IMR-90 (cell line): ENCODE measurements at regions not wholly inside any gene's neighbourhood (a gene's known extent, or its start where the extent isn't known, plus 50 kb on each side); places are given as distances from the start of the nearest gene placed in this dataset.

Source experiments
- ATAC-seq: fragments of 200-7000 bp; cut with Tn5 transposase; 2 replicates; pipeline ENCODE4 v1.9.1; 2020; ENCODE audit warnings: low read depth, mild to moderate bottlenecking, moderate library complexity
- BruUV-seq: library from RNA; stranded (reverse); fragments of 400-500 nt; replicated peaks from 2 replicates; lab custom pipeline; 2021; lab: Mats Ljungman, UMichigan
- CTCF ChIA-PET: fragments of 300-600 bp; formaldehyde crosslinking; extraction: SDS; loops from one replicate; lab custom pipeline; 2021; ENCODE audit warnings: antibody characterized with exemption; lab: Yijun Ruan, JAX
- POLR2A ChIA-PET: fragments of 300-600 bp; sonication (Branson Sonifier 250); formaldehyde crosslinking; loops from one replicate; lab custom pipeline; 2022; ENCODE audit warnings: antibody characterized with exemption; ENCODE audit not compliant: unreplicated experiment; lab: Charles Lee
- DNase-seq: peaks from one replicate; pipeline ENCODE4 v3.0.0; 2013
- H2AFZ ChIP-seq: replicated peaks from 2 replicates; pipeline ENCODE3; 2013; ENCODE audit warnings: low read length, mild to moderate bottlenecking; ENCODE audit not compliant: poor library complexity
- H2AK5ac ChIP-seq: 2 replicates; pipeline ENCODE4 v1.6.1; 2013; ENCODE audit warnings: low read depth, low read length, inconsistent platforms
- H2AK9ac ChIP-seq: replicated peaks from 2 replicates; pipeline ENCODE3; 2013; ENCODE audit warnings: mild to moderate bottlenecking, low read depth, low read length, moderate library complexity; ENCODE audit not compliant: poor library complexity
- H2BK120ac ChIP-seq: 2 replicates; pipeline ENCODE4 v1.6.1; 2013; ENCODE audit warnings: low read depth, low read length, inconsistent platforms
- H2BK15ac ChIP-seq: 3 replicates; pipeline ENCODE4 v1.6.1; 2013; ENCODE audit warnings: low read depth, low read length, inconsistent platforms
- H2BK20ac ChIP-seq: 2 replicates; pipeline ENCODE4 v1.6.1; 2013; ENCODE audit warnings: low read depth, mild to moderate bottlenecking, inconsistent platforms, low read length, moderate library complexity
- H2BK5ac ChIP-seq: 2 replicates; pipeline ENCODE4 v1.6.1; 2013; ENCODE audit warnings: mild to moderate bottlenecking, low read depth, low read length, inconsistent platforms; ENCODE audit not compliant: poor library complexity, severe bottlenecking
- H3K14ac ChIP-seq: replicated peaks from 2 replicates; pipeline ENCODE4 v1.6.1; 2013; ENCODE audit warnings: low read depth, low read length, inconsistent platforms
- H3K18ac ChIP-seq: 2 replicates; pipeline ENCODE4 v1.6.1; 2013; ENCODE audit warnings: low read depth, low read length, control low read depth
- H3K23ac ChIP-seq: 2 replicates; pipeline ENCODE4 v1.6.1; 2013; ENCODE audit warnings: low read depth, low read length, inconsistent platforms
- H3K27ac ChIP-seq: 2 replicates; pipeline ENCODE4 v1.5.1; 2013; ENCODE audit warnings: mild to moderate bottlenecking, control low read depth, low read length; ENCODE audit not compliant: insufficient read depth
- H3K27me3 ChIP-seq: 2 replicates; pipeline ENCODE4 v1.6.1; 2013; ENCODE audit warnings: low read length; ENCODE audit not compliant: control insufficient read depth, insufficient read depth
- H3K36me3 ChIP-seq: 2 replicates; pipeline ENCODE4 v1.6.1; 2013; ENCODE audit warnings: low read length, mixed read lengths; ENCODE audit not compliant: control insufficient read depth, insufficient read depth
- H3K4ac ChIP-seq: 2 replicates; pipeline ENCODE4 v1.6.1; 2013; ENCODE audit warnings: low read depth, low read length, inconsistent platforms
- H3K4me1 ChIP-seq: 2 replicates; pipeline ENCODE4 v1.6.1; 2013; ENCODE audit warnings: low read length, mixed read lengths; ENCODE audit not compliant: control insufficient read depth, insufficient read depth
- H3K4me2 ChIP-seq: 2 replicates; pipeline ENCODE4 v1.6.1; 2013; ENCODE audit warnings: low read depth, mild to moderate bottlenecking, control low read depth, low read length, moderate library complexity
- H3K4me3 ChIP-seq: 2 replicates; pipeline ENCODE4 v1.5.1; 2013; ENCODE audit warnings: low read depth, mild to moderate bottlenecking, control low read depth, low read length, moderate library complexity; ENCODE audit not compliant: insufficient read depth
- H3K56ac ChIP-seq: 2 replicates; pipeline ENCODE4 v1.6.1; 2013; ENCODE audit warnings: low read length, inconsistent platforms; ENCODE audit not compliant: insufficient read depth; ENCODE audit errors: extremely low read depth
- H3K79me1 ChIP-seq, 2 experiments: 2 replicates each; pipeline ENCODE4 v1.6.1; 2013; ENCODE audit warnings: low read length in 2 of 2, inconsistent platforms in 1 of 2, low read depth in 1 of 2
- H3K9ac ChIP-seq: 2 replicates; pipeline ENCODE4 v1.6.1; 2013; ENCODE audit warnings: low read depth, low read length, control low read depth
- H3K9me1 ChIP-seq: 2 replicates; pipeline ENCODE4 v1.6.1; 2013; ENCODE audit warnings: low read length, inconsistent platforms; ENCODE audit not compliant: insufficient read depth
- H3K9me3 ChIP-seq: 2 replicates; pipeline ENCODE4 v1.6.1; 2013; ENCODE audit warnings: low read length; ENCODE audit not compliant: control insufficient read depth, insufficient read depth
- H4K20me1 ChIP-seq: 2 replicates; pipeline ENCODE4 v1.6.1; 2013; ENCODE audit warnings: low read length, inconsistent platforms; ENCODE audit not compliant: insufficient read depth
- H4K5ac ChIP-seq: 2 replicates; pipeline ENCODE4 v1.6.1; 2013; ENCODE audit warnings: mild to moderate bottlenecking, low read depth, low read length, control low read depth
- H4K8ac ChIP-seq, 2 experiments: 2 replicates each; pipeline ENCODE4 v1.6.1; 2013; ENCODE audit warnings: low read depth in 2 of 2, low read length in 2 of 2, control low read depth in 1 of 2, inconsistent platforms in 1 of 2
- H4K91ac ChIP-seq: 2 replicates; pipeline ENCODE4 v1.6.1; 2013; ENCODE audit warnings: low read depth, low read length, inconsistent platforms; ENCODE audit not compliant: insufficient read depth
- BHLHE40 ChIP-seq: fragments of 150-350 bp; IDR thresholded peaks from 2 replicates; pipeline ENCODE4 v1.6.1; 2016; ENCODE audit warnings: mild to moderate bottlenecking, low read depth, low read length
- CHD1 ChIP-seq: IDR thresholded peaks from 2 replicates; pipeline ENCODE4 v1.6.1; 2012; ENCODE audit warnings: low read depth, low read length, improper control_type of control experiment
- FOS ChIP-seq: fragments of 150-350 bp; IDR thresholded peaks from 2 replicates; pipeline ENCODE4 v1.6.1; 2016; ENCODE audit warnings: low read depth, low read length
- MAFK ChIP-seq: IDR thresholded peaks from 2 replicates; pipeline ENCODE4 v1.6.1; 2012; ENCODE audit warnings: low read depth, low read length, improper control_type of control experiment
- MAZ ChIP-seq: IDR thresholded peaks from 2 replicates; pipeline ENCODE4 v1.6.1; 2012; ENCODE audit warnings: low read depth, mild to moderate bottlenecking, low read length, improper control_type of control experiment, moderate library complexity, borderline replicate concordance
- NFE2L2 ChIP-seq: fragments of 150-350 bp; IDR thresholded peaks from 2 replicates; pipeline ENCODE4 v1.6.1; 2016; ENCODE audit warnings: low read depth, mild to moderate bottlenecking, low read length
- POLR2A ChIP-seq: IDR thresholded peaks from 2 replicates; pipeline ENCODE4 v1.6.1; 2012; ENCODE audit warnings: mild to moderate bottlenecking, low read depth, low read length
- RCOR1 ChIP-seq: IDR thresholded peaks from 2 replicates; pipeline ENCODE4 v1.6.1; 2012; ENCODE audit warnings: mild to moderate bottlenecking, low read length, improper control_type of control experiment; ENCODE audit not compliant: insufficient replicate concordance
- SMC3 ChIP-seq: fragments of 150-350 bp; IDR thresholded peaks from 2 replicates; pipeline ENCODE4 v1.6.1; 2016; ENCODE audit warnings: low read depth, mild to moderate bottlenecking, antibody characterized with exemption, low read length, moderate library complexity
- WGBS, 2 experiments: methylation state at CpG; one replicate each; pipeline versions ENCODE4 v1.1.5 to v1.1.7; 2013; ENCODE audit warnings: missing lambda C conversion rate in 2 of 2; ENCODE audit not compliant: insufficient read length in 1 of 2; ENCODE audit errors: extremely low coverage in 2 of 2; 5-methylcytosine and 5-hydroxymethylcytosine counted together
- dilution Hi-C: fragments of 300-500 bp; cut with HindIII; formaldehyde crosslinking; loops from one replicate; pipeline ENCODE4 v1.14.3; 2018; ENCODE audit warnings: low sequenced_read_pairs; ENCODE audit not compliant: unreplicated experiment
- in situ Hi-C: fragments of 300-500 bp; cut with MboI; formaldehyde crosslinking; loops from 3 replicates; pipeline ENCODE4 v1.14.3; 2019; ENCODE audit warnings: low sequenced_read_pairs, inconsistent platforms, mixed read lengths
- intact Hi-C: fragments of 100-400 bp; cut with micrococcal nuclease; formaldehyde crosslinking; loops from 2 replicates; pipeline ENCODE4 v1.10.0; 2022
- TF ChIP-seq, protein P1 (sequence below): conservative IDR thresholded peaks from 2 replicates; pipeline ENCODE4 v1.5.1; 2012; ENCODE audit warnings: mild to moderate bottlenecking, low read depth, low read length, improper control_type of control experiment
- TF ChIP-seq, protein P2 (sequence below): fragments of 150-350 bp; IDR thresholded peaks from 2 replicates; pipeline ENCODE4 v1.6.1; 2016; ENCODE audit warnings: low read depth, mild to moderate bottlenecking, low read length, moderate library complexity, borderline replicate concordance

DNA sequence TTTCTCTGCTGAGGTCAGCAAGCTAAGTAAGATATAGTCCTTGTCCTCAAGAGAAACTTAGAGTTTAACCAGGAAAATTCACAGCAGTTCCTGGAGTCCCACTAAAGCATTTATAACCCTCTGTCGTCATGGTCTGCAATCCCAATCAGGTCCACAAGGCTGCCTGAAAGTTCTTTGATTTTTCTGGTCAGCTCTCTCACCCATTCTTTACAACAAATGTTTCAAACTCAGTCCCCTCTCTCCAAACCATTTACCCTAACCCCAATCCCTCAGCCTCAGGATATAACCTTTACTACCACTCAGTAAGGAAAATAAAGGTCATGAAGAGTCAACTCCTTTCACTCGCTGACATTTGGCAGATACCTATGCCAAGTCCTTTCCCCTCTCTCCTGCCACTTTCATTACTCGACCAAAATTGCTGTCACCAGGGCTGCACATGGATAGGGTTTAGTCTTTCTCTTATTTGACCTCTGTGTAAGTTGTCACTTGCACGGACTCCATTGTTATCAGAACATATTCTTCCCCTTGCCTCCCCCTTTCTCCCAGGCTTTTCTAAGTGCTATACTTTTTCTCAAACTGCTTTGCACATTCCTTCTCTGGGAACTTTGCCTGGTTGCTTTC lies 936.6 kb downstream of the NR2F1-AS1 start:
- Histone ChIP-seq H2AFZ (no peak overlapping the region), H3K4me2 (no peak overlapping the region), H2BK15ac (no peak overlapping the region), H3K14ac (no peak overlapping the region), H2BK120ac (no peak overlapping the region), H3K4me3 (no peak overlapping the region), H3K4me1 (peaks cover 2% of the 10 kb centered on the region; the same call in 1 of the 2 replicates), H4K5ac (no peak overlapping the region), H4K20me1 (no peaks in the 10 kb centered on the region), H3K56ac (no peak overlapping the region), H2BK20ac (no peak overlapping the region), H3K9me3 (no peaks in the 10 kb centered on the region), H3K27ac (no peak overlapping the region), H3K4ac (no peak overlapping the region), H3K9ac (no peak overlapping the region), H3K36me3 (no peaks in the 10 kb centered on the region), H2AK9ac (no peak overlapping the region), H4K8ac (no peak overlapping the region), H3K79me1 (no peaks in the 10 kb centered on the region), H3K18ac (no peak overlapping the region), H3K27me3 (no peaks in the 10 kb centered on the region), H2BK5ac (no peak overlapping the region), H3K23ac (no peak overlapping the region; the same call in 1 of the 2 replicates), H4K91ac (no peak overlapping the region), H2AK5ac (no peak overlapping the region), H3K9me1 (no peaks in the 10 kb centered on the region)
- DNase-seq = no peak
- in situ Hi-C loops = no loop called here
- ChIA-PET CTCF (no interaction called here), POLR2A (no interaction called here)
- intact Hi-C loops = no loop called here
- dilution Hi-C loops = no loop called here
- no CpG with 5 or more reads among the region's 4 CpGs for WGBS, 2 experiments
- TF ChIP-seq POLR2A (no peak), MAZ (no peak), BHLHE40 (no peak), RCOR1 (no peak), CHD1 (no peak), FOS (no peak), NFE2L2 (no peak), MAFK (no peak), SMC3 (no peak)
- TF ChIP-seq, protein P1, sequence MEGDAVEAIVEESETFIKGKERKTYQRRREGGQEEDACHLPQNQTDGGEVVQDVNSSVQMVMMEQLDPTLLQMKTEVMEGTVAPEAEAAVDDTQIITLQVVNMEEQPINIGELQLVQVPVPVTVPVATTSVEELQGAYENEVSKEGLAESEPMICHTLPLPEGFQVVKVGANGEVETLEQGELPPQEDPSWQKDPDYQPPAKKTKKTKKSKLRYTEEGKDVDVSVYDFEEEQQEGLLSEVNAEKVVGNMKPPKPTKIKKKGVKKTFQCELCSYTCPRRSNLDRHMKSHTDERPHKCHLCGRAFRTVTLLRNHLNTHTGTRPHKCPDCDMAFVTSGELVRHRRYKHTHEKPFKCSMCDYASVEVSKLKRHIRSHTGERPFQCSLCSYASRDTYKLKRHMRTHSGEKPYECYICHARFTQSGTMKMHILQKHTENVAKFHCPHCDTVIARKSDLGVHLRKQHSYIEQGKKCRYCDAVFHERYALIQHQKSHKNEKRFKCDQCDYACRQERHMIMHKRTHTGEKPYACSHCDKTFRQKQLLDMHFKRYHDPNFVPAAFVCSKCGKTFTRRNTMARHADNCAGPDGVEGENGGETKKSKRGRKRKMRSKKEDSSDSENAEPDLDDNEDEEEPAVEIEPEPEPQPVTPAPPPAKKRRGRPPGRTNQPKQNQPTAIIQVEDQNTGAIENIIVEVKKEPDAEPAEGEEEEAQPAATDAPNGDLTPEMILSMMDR = no peak
- TF ChIP-seq, protein P2, sequence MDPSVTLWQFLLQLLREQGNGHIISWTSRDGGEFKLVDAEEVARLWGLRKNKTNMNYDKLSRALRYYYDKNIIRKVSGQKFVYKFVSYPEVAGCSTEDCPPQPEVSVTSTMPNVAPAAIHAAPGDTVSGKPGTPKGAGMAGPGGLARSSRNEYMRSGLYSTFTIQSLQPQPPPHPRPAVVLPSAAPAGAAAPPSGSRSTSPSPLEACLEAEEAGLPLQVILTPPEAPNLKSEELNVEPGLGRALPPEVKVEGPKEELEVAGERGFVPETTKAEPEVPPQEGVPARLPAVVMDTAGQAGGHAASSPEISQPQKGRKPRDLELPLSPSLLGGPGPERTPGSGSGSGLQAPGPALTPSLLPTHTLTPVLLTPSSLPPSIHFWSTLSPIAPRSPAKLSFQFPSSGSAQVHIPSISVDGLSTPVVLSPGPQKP = no peak
- ATAC-seq = no peak
- no TSS peak for BruUV-seq
